HepG2 (cell line): ENCODE measurements at regions not wholly inside any gene's neighbourhood (a gene's known extent, or its start where the extent isn't known, plus 50 kb on each side); places are given as distances from the start of the nearest gene placed in this dataset.

ENCODE experiments used
- KLF16 ChIP-seq, 2 experiments: sonication (generic) in 1 of 2; formaldehyde crosslinking in 1 of 2; IDR thresholded peaks; 2 replicates each; pipeline versions ENCODE4 v1.6.1 to v1.8.0; 2016 to 2023; ENCODE audit warnings: missing genetic modification reagents in 2 of 2, missing compliant biosample characterization in 1 of 2
- NR2C2 ChIP-seq: sonication (generic); formaldehyde crosslinking; IDR thresholded peaks from 2 replicates; pipeline ENCODE4 v1.4.0; 2020; ENCODE audit warnings: missing genetic modification reagents, mild to moderate bottlenecking, moderate library complexity, borderline replicate concordance
- USF2 ChIP-seq, 2 experiments: sonication (generic) in 1 of 2; formaldehyde crosslinking in 1 of 2; IDR thresholded peaks; 2 replicates each; pipeline versions ENCODE4 v1.5.1 to v1.6.1; 2011 to 2020; ENCODE audit warnings: borderline replicate concordance in 1 of 2, low read depth in 1 of 2, low read length in 1 of 2, mild to moderate bottlenecking in 1 of 2, missing genetic modification reagents in 1 of 2, moderate library complexity in 1 of 2
- ZBTB3 ChIP-seq: sonication (generic); formaldehyde crosslinking; IDR thresholded peaks from 2 replicates; pipeline ENCODE4 v1.4.0; 2020; ENCODE audit warnings: low read depth, mild to moderate bottlenecking, moderate library complexity, missing genetic modification reagents, borderline replicate concordance
- ZFP91 ChIP-seq: sonication (generic); formaldehyde crosslinking; IDR thresholded peaks from 2 replicates; pipeline ENCODE4 v1.9.0; 2022; ENCODE audit warnings: missing genetic modification reagents, mild to moderate bottlenecking, borderline replicate concordance
- ZNF253 ChIP-seq: sonication (generic); formaldehyde crosslinking; IDR thresholded peaks from 2 replicates; pipeline ENCODE4 v1.8.0; 2022; ENCODE audit warnings: mild to moderate bottlenecking, missing genetic modification reagents, borderline replicate concordance
- ZNF318 ChIP-seq: sonication (generic); formaldehyde crosslinking; IDR thresholded peaks from 2 replicates; pipeline ENCODE4 v1.4.0; 2020; ENCODE audit warnings: mild to moderate bottlenecking, missing genetic modification reagents
- ZNF468 ChIP-seq: sonication (generic); formaldehyde crosslinking; IDR thresholded peaks from 2 replicates; pipeline ENCODE4 v1.8.0; 2022; ENCODE audit warnings: mild to moderate bottlenecking, moderate library complexity, missing genetic modification reagents
- ZNF543 ChIP-seq: sonication (generic); formaldehyde crosslinking; IDR thresholded peaks from 2 replicates; pipeline ENCODE4 v1.4.0; 2020; ENCODE audit warnings: mild to moderate bottlenecking, missing genetic modification reagents

GRCh38 chr2:16394072-16394985, 271.3 kb downstream of the CYRIA start (continued):
- TF ChIP-seq ZNF253 (CRISPR knock-in tag): 0 out of 2 replicates have a peak, but pooled peaks have one; percentile 33
- peak; percentile 25; the same call in 1 of the 2 replicates for TF ChIP-seq ZFP91
- no peak for TF ChIP-seq ZNF318 (CRISPR knock-in tag)
- TF ChIP-seq USF2 (IDR thresholded peaks at IDR 0.05; ENCODE audit: low read depth, low read length): no peak
- TF ChIP-seq USF2 (CRISPR knock-in tag; IDR thresholded peaks at IDR 0.05; ENCODE audit: borderline replicate concordance): no peak
- peak; percentile 70; the same call in 1 of the 2 replicates for TF ChIP-seq ZNF468 (CRISPR knock-in tag)
- no peak for TF ChIP-seq ZNF543
- no peak for TF ChIP-seq KLF16 (CRISPR knock-in tag; IDR thresholded peaks at IDR 0.05)
- TF ChIP-seq ZBTB3 (CRISPR knock-in tag): no peak
- no peak for TF ChIP-seq NR2C2 (CRISPR knock-in tag)
